Karpas-422 (cell line): ENCODE measurements at regions not wholly inside any gene's neighbourhood (a gene's known extent, or its start where the extent isn't known, plus 50 kb on each side); places are given as distances from the start of the nearest gene placed in this dataset.

Source experiments
- DNase-seq: peaks from one replicate; pipeline ENCODE4 v3.0.0-alpha.2; 2015
- H2AFZ ChIP-seq: fragments of 200-600 bp; sonication (generic); 2 replicates; pipeline ENCODE4 v1.6.1; 2014; ENCODE audit warnings: antibody characterized with exemption, low read length, mixed read lengths
- H3K27ac ChIP-seq: fragments of 200-600 bp; sonication (generic); 2 replicates; pipeline ENCODE4 v1.5.1; 2014; ENCODE audit warnings: mild to moderate bottlenecking, low read length, moderate library complexity
- H3K27me3 ChIP-seq: fragments of 200-600 bp; sonication (generic); 2 replicates; pipeline ENCODE4 v1.6.1; 2014; ENCODE audit warnings: low read length, mixed read lengths
- H3K36me3 ChIP-seq: fragments of 200-600 bp; sonication (generic); 2 replicates; pipeline ENCODE4 v1.6.1; 2014; ENCODE audit warnings: low read length, mixed read lengths; ENCODE audit not compliant: insufficient read depth
- H3K4me1 ChIP-seq: fragments of 200-600 bp; sonication (generic); 2 replicates; pipeline ENCODE4 v1.6.1; 2014; ENCODE audit warnings: mild to moderate bottlenecking, low read length, mixed read lengths
- H3K4me2 ChIP-seq: fragments of 200-600 bp; sonication (generic); 2 replicates; pipeline ENCODE4 v1.6.1; 2014; ENCODE audit warnings: low read length, low read depth, mild to moderate bottlenecking; ENCODE audit not compliant: poor library complexity, severe bottlenecking
- H3K4me3 ChIP-seq: fragments of 200-600 bp; sonication (generic); 2 replicates; pipeline ENCODE4 v1.5.1; 2014; ENCODE audit warnings: mild to moderate bottlenecking, antibody characterized with exemption, low read length, mixed read lengths
- H3K79me2 ChIP-seq: fragments of 200-600 bp; sonication (generic); 2 replicates; pipeline ENCODE4 v1.6.1; 2014; ENCODE audit warnings: mild to moderate bottlenecking, low read length, mixed read lengths
- H3K9ac ChIP-seq: fragments of 200-600 bp; sonication (generic); 2 replicates; pipeline ENCODE4 v1.6.0; 2014; ENCODE audit warnings: low read length
- H3K9me2 ChIP-seq: fragments of 200-600 bp; sonication (generic), shearing (Covaris generic); replicated peaks from 2 replicates; pipeline ENCODE4 v1.6.0; 2014; ENCODE audit warnings: mild to moderate bottlenecking, low read length, moderate library complexity; ENCODE audit not compliant: insufficient read depth
- H3K9me3 ChIP-seq: fragments of 300-700, 200-600 bp; sonication (generic); 2 replicates; pipeline ENCODE4 v1.6.1; 2014; ENCODE audit warnings: low read length, mixed read lengths
- H4K20me1 ChIP-seq: fragments of 200-600 bp; sonication (generic); 2 replicates; pipeline ENCODE4 v1.6.1; 2014; ENCODE audit warnings: mild to moderate bottlenecking, antibody characterized with exemption, low read length, low read depth; ENCODE audit not compliant: insufficient read depth

- no peaks in the 10 kb centered on the region for H4K20me1 ChIP-seq
- no peaks in the 10 kb centered on the region for H3K79me2 ChIP-seq
- H3K4me3 ChIP-seq: no peak overlapping the region
- H3K4me1 ChIP-seq: peaks cover 23% of the 10 kb centered on the region
- H3K36me3 ChIP-seq: no peaks in the 10 kb centered on the region
- no peak overlapping the region for H3K4me2 ChIP-seq
- no peaks in the 10 kb centered on the region for H3K27me3 ChIP-seq
- no peak overlapping the region for H2AFZ ChIP-seq
- no peak overlapping the region for H3K9ac ChIP-seq
- no peak overlapping the region for H3K27ac ChIP-seq
- no peaks in the 10 kb centered on the region for H3K9me3 ChIP-seq
- no peak for DNase-seq
- H3K9me2 ChIP-seq: no peaks in the 10 kb centered on the region
Measured at GRCh38 chr21:33980276-33980916, 64.8 kb upstream of the ATP5PO start.

- H3K9me2 ChIP-seq: no peaks in the 10 kb centered on the region
- H3K79me2 ChIP-seq: no peaks in the 10 kb centered on the region
- no peaks in the 10 kb centered on the region for H4K20me1 ChIP-seq
- H3K9ac ChIP-seq: no peak overlapping the region
- no peaks in the 10 kb centered on the region for H3K27me3 ChIP-seq
- no peak for DNase-seq
- no peak overlapping the region for H3K4me2 ChIP-seq
- H3K27ac ChIP-seq: no peak overlapping the region
- no peaks in the 10 kb centered on the region for H3K9me3 ChIP-seq
- no peak overlapping the region for H2AFZ ChIP-seq
- no peak overlapping the region for H3K4me3 ChIP-seq
- no peaks in the 10 kb centered on the region for H3K36me3 ChIP-seq
- peaks cover 25% of the 10 kb centered on the region for H3K4me1 ChIP-seq
Measured at GRCh38 chr21:33978585-33978984, 63.0 kb upstream of the ATP5PO start.

- Histone ChIP-seq H2AFZ (no peak overlapping the region), H3K9me3 (no peaks in the 10 kb centered on the region), H3K4me3 (no peak overlapping the region), H3K27ac (no peak overlapping the region), H3K9ac (no peak overlapping the region), H3K9me2 (no peaks in the 10 kb centered on the region), H3K79me2 (no peaks in the 10 kb centered on the region), H3K4me1 (peaks cover 25% of the 10 kb centered on the region), H4K20me1 (no peaks in the 10 kb centered on the region), H3K4me2 (no peak overlapping the region), H3K36me3 (no peaks in the 10 kb centered on the region), H3K27me3 (no peaks in the 10 kb centered on the region)
- no peak for DNase-seq
Measured at GRCh38 chr21:33977721-33978369, 62.2 kb upstream of the ATP5PO start.

- Histone ChIP-seq H3K79me2 (no peaks in the 10 kb centered on the region), H4K20me1 (no peaks in the 10 kb centered on the region), H3K4me3 (no peak overlapping the region), H3K36me3 (no peaks in the 10 kb centered on the region), H3K9me3 (no peaks in the 10 kb centered on the region), H3K4me2 (peak overlapping the region; percentile 39), H3K27me3 (no peaks in the 10 kb centered on the region), H3K27ac (no peak overlapping the region), H3K9ac (no peak overlapping the region), H3K4me1 (peaks cover 25% of the 10 kb centered on the region), H2AFZ (peak overlapping the region; percentile 72; the same call in 1 of the 2 replicates), H3K9me2 (no peaks in the 10 kb centered on the region)
- DNase-seq: no peak
Measured at GRCh38 chr21:33977017-33977720, 61.6 kb upstream of the ATP5PO start.

- peak; percentile 54 for DNase-seq
- no peaks in the 10 kb centered on the region for H4K20me1 ChIP-seq
- H3K4me1 ChIP-seq: peaks cover 25% of the 10 kb centered on the region
- peak overlapping the region; percentile 72 for H2AFZ ChIP-seq
- H3K27ac ChIP-seq: no peak overlapping the region
- H3K9ac ChIP-seq: peak overlapping the region; percentile 21
- H3K9me3 ChIP-seq: no peaks in the 10 kb centered on the region
- peak overlapping the region; percentile 39 for H3K4me2 ChIP-seq
- no peaks in the 10 kb centered on the region for H3K36me3 ChIP-seq
- H3K79me2 ChIP-seq: no peaks in the 10 kb centered on the region
- peak overlapping the region; percentile 16; the same call in 1 of the 2 replicates for H3K4me3 ChIP-seq
- no peaks in the 10 kb centered on the region for H3K27me3 ChIP-seq
- H3K9me2 ChIP-seq: no peaks in the 10 kb centered on the region
Measured at GRCh38 chr21:33976082-33977016, 60.7 kb upstream of the ATP5PO start.

- H2AFZ ChIP-seq: peak overlapping the region; percentile 72
- no peak overlapping the region for H3K4me3 ChIP-seq
Measured at GRCh38 chr21:33975548-33976081, 60.0 kb upstream of the ATP5PO start.

GRCh38 chr21:33974513-33975468, 59.2 kb upstream of the ATP5PO start:
- no peaks in the 10 kb centered on the region for H4K20me1 ChIP-seq
- H3K4me3 ChIP-seq: no peak overlapping the region
- no peaks in the 10 kb centered on the region for H3K36me3 ChIP-seq
- H3K9me2 ChIP-seq: no peaks in the 10 kb centered on the region
- no peaks in the 10 kb centered on the region for H3K9me3 ChIP-seq
- no peak for DNase-seq
- peaks cover 25% of the 10 kb centered on the region for H3K4me1 ChIP-seq
- no peak overlapping the region for H3K9ac ChIP-seq
- H3K27me3 ChIP-seq: no peaks in the 10 kb centered on the region
- no peak overlapping the region for H2AFZ ChIP-seq
- H3K27ac ChIP-seq: no peak overlapping the region
- H3K79me2 ChIP-seq: no peaks in the 10 kb centered on the region
- H3K4me2 ChIP-seq: no peak overlapping the region

More at GRCh38 chr21:33975548-33976081, 60.0 kb upstream of the ATP5PO start:
- Histone ChIP-seq H3K27me3 (no peaks in the 10 kb centered on the region), H3K9me2 (no peaks in the 10 kb centered on the region), H3K4me1 (peaks cover 25% of the 10 kb centered on the region), H4K20me1 (no peaks in the 10 kb centered on the region), H3K9ac (0 out of 2 replicates have a peak overlapping the region, but pooled peaks have one; percentile 21), H3K36me3 (no peaks in the 10 kb centered on the region), H3K27ac (no peak overlapping the region), H3K9me3 (no peaks in the 10 kb centered on the region), H3K4me2 (peak overlapping the region; percentile 39), H3K79me2 (no peaks in the 10 kb centered on the region)
- peak; percentile 61 for DNase-seq
